H4 (cell line): ENCODE measurements at regions not wholly inside any gene's neighbourhood (a gene's known extent, or its start where the extent isn't known, plus 50 kb on each side); places are given as distances from the start of the nearest gene placed in this dataset.
"Not testable (repeated sequence)": the region's sequence is repeated elsewhere in the genome, so short reads cannot be mapped to it uniquely, and the experiment has no call there.

Experiments
- DNase-seq: peaks from one replicate; pipeline ENCODE4 v3.0.0-alpha.2; 2015; ENCODE audit warnings: low spot score

DNA sequence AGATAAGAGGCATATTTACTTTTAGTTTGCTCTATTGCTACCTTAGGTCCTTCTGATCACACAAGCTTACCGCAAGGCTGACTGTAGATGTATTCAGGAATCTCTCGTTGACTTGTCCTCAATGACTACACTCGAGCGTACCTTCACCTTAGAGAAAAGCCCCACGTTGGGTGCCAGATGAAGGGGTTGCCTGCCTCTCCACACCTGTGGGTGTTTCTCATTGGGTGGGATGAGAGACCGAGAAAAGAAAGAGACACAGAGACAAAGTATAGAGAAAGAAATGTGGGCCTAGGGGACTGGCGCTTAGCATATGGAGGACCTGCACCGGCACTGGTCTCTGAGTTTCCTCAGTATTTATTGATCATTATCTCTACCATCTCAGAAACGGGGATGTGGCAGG, 51.8 kb downstream of the ASCL4 start:
- no peak for DNase-seq

DNA sequence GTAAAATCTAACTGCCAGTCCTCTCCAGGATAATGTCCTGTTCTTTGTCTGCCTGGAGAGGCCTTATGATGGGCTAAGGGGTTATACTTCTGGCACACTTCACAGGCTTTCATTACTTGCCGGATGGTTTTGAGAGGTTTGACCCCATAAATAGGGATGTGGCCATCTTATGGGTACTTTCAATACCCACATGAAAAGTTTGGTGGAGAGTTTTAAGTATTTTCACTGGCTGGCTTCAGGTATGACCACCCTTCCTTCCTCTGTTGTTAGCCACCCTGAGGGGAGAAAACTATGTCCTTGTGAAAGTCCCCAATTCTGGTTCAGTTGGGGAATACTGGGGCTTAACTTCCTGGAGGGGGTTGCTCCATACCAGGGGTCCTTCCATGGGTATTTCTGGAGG, 54.8 kb downstream of the ASCL4 start:
- DNase-seq, result no peak

GRCh38 chr12:107832441-107832840, 57.9 kb downstream of the ASCL4 start:
- DNase-seq, result no peak

GRCh38 chr12:107840186-107840585, 65.7 kb downstream of the ASCL4 start:
- no peak for DNase-seq

- DNase-seq, result no peak
Measured at GRCh38 chr12:107843351-107844311, 69.1 kb downstream of the ASCL4 start.

DNA sequence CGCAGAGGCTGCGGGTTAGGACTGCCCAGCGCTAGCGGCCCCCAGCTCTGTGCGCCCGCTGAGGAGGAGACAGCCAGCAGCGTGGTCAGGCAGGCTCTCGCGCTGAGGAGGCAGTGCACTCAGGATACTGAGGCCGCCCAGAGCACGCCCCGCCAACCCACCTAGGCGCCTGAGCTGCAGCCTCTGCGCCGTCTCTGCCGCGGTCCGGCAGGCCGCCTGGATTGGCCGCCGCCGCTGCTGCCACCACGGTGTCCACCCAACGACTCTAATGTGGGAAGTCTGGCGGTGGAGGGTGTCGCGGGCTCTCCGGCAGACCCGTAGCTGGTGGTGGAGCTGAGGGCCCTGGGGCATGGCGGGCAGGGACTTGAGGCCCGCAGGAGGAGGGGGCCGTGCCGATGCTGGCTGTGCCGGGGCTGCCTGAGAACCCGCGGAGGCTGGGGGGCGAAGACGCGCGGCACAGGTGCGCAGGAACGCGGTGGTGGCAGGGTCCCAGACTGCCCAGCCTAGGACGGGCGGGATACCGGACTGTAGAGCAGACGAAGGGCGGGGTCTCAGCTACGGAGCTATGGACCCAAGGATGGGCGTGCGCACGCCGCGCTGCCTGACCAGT, 69.9 kb downstream of the ASCL4 start:
- DNase-seq, result no peak

DNA sequence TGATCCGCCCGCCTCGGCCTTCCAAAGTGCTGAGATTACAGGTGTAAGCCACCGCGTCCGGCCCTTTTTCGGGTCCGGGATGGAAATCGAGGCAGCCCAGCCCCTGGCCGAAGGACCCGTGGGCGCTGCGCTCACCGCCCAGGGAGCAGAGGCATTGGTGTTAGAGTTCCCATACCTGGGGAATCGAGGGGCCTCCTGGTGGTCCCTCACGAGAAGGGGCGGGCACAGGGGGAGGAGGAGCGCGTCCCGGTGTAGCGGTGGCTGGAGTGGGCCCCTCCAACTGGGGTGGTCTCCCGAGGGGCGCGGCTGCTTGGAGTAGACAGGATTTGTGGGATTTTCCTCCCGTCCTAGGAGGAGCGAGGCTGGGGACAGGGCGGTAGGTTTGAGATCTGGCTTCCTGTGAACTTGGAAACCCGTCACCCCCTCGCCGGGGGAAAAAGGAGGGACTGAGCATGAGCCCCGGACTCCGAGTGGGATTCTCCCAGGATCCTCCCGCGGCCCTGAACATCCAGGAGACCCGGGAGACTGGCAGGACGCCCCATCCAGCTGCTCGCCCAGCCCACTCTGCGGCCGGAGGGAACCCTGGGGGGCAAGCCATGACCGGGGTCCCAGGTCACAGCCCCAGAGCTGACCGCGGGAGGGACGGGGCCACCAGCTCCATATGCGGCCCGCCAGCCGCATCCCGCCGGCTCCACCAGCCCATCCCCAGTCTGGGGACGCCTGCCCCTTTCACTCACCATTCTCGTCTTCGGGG, 70.9 kb downstream of the ASCL4 start:
- DNase-seq, result no peak

DNA sequence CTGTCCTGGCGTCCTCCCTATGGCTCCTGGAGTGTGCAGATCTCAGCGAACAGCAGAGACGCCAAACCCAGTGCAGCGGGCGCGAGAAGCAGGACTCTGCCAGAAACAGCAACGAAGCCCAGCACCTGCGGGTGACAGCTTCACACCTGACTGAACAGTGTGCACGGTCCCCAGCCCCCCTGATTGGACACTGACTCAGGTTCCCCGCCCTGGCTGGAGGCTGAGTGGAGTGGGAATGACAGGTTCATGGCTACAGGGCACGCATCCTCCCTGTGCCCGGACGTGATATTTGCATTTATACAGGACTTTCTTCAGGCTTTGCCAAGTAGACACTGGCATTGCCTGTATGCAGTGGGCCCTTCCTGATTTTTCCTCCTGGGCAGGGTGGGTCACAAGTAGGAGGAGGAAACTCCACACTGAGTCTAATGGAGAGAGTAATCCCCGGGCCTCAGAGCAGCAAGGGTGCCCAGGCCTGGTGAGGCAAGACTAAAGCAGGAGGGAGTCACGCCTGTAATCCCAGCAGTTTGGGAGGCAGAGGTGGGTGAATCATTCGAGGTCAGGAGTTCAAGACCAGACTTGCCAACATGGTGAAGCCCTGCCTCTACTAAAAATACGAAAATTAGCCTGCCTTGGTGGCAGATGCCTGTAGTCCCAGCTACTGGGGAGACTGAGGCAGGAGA, 71.6 kb downstream of the ASCL4 start:
- no peak for DNase-seq

DNA sequence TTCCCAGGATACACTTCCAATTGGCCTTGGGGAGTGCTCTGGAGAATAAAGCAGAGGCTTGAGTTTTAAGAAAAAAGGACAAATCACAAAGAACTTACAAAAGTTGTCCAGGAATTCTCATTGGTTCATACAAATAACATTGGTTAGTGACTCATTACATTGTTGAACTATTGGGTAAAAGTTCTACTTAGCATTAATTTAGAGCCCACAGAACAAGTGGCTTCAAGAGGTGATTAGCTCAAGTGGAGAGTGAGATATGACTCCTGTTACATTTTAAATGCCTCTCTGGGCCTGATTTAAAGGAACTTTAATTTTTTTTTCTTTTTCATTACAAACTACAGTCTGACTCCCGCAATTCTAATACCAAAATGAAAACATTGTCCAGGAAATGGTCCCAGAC, 72.9 kb downstream of the ASCL4 start:
- no peak for DNase-seq

GRCh38 chr12:107847830-107848229, 73.3 kb downstream of the ASCL4 start:
- DNase-seq, result no peak

DNA sequence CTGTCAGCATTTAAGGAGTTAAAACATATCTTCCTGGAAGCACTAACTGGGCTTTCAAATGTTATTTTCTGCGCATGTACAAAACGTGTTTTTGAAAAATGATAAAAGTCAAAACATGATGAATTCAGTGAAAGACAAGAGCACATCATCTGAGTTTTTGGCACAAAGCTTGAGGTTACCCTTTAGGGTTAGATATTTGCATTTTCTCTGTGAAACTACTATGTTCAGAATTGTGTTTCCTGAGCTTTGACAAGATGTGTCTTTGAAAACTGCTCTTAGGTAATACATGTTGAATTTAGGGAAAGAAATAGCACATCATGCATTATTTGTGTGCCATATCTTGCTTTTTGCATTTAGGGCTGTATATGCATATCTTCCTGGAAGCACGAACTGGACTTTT, 79.0 kb downstream of the ASCL4 start:
- no peak for DNase-seq

DNA sequence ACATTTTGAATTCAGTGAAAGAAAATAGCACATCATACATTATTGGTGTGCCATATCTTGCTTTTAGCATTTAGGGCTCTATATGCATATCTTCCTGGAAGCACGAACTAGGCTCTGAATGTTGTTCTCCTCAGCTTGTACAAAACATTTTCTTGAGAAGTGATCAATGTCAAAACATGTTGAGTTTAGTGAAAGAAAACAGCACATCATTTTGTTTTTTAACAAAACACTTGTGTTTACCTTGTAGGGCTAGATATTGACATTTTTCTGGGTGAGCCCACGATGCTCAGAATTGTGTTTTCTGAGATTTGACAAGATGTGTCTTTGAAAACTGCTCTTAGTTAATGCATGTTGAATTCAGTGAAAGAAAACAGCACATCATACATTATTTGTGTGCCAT, 81.0 kb downstream of the ASCL4 start:
- no peak for DNase-seq

DNA sequence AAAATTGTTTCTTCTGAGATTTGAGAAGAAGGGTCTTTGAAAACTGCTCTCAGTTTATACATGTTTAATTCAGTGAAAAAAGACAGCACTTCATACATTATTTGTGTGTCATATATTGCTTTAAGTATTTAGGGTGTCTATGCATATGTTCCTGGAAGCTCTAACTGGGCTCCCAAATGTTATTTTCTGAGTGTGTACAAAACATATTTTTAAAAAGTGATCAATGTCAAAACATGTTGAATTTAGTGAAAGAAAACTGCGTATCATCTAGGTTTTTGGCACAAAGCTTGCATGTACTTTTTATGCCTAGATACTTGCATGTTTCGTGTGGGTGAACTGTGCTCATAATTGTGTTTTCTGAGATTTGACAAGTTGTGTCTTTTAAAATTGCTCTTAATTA, 81.6 kb downstream of the ASCL4 start:
- no peak for DNase-seq

DNA sequence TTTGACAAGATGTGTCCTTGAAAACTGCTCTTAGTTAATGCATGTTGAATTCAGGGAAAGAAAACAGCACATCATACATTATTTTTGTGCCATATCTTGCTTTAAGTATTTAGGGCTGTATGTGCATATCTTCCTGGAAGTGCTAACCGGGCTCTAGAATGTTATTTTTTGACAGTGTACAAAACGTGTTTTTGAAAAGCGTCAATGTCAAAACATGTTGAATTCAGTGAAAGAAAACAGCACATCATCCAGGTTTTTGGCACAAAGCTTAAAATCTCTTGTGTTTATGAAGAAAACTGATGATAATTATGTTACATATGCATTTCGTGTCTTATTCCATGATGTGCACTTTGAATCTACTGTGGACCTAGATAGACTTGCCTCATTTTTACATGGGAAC, 82.7 kb downstream of the ASCL4 start:
- DNase-seq, result no peak

GRCh38 chr12:107859367-107859766, 84.9 kb downstream of the ASCL4 start:
- no peak for DNase-seq

DNA sequence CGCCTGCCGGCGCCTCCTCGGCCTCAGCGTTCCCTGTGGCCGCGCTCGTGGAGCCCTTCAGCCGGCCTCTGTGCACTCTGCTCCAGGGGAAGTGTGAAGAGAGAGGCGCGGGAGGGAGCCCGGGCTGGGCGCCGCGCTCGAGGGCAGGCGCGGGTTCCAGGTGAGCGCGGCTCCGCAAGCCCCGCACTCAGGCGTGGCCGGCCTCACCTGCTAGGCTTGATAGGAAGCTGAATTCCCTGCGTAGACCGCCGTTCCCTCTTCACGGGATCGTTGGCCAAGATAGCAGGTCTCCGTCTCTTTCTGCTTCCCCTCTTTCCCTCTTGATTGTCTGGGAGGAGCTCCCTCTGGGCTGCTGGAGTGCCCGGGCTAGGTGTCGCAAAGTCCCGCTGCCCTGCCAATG, 89.7 kb downstream of the ASCL4 start:
- no peak for DNase-seq

- DNase-seq, result not testable (repeated sequence)
Measured at GRCh38 chr12:107864727-107865126, 90.2 kb downstream of the ASCL4 start.

DNA sequence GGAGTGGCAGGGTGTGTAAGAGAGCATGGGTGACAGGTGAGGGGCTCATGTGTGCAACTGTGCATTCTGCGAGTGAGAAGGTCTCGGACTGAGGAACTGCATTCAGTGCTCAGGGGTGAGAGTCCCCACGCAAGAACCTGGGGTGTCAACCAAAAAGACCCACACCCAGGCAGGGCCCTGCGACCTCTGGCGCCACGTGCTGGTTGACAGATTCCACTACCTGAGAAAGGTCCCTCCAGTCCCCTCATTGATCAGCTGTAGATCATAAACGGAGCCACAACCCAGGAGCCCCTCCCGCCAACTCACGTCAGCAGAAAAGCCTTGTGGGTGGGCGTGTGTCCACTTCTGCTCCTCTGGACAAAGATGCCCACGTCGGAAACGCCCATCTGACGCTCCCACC, 98.7 kb downstream of the ASCL4 start:
- no peak for DNase-seq

DNA sequence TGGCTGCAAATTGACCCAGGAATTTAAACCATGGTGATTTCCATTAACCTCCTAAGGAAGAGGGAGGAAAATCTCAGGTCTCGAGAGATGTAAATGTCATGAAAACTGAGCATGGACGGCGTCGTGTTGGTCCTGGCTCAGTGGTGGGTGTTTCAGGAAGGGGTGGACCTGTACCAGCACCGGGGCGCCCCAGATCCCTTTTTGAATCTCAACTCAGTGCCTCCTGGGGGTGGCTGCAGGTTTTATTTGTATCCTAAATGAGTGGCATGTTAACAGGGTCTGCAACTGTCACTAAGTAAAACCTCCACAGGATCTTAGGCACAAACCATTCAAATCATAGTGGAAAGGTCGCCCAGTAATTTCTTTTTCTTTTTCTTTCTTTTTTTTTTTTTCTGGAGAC, 101.3 kb downstream of the ASCL4 start:
- DNase-seq, result no peak

- DNase-seq, result peak; percentile 40
Measured at GRCh38 chr12:107884769-107885694, 110.5 kb downstream of the ASCL4 start.

- no peak for DNase-seq
Measured at GRCh38 chr12:107888789-107889188, 114.3 kb downstream of the ASCL4 start.
